ENCODE measurements at regions not wholly inside any gene's neighbourhood (a gene's known extent, or its start where the extent isn't known, plus 50 kb on each side); places are given as distances from the start of the nearest gene placed in this dataset.

GRCh38 chr2:10245021-10245420 is 57.7 kb upstream of the HPCAL1 start:
- H3K27me3 ChIP-seq (ENCODE audit: insufficient read depth in 3 of 3, low read length in 2 of 3): no peaks in the 10 kb centered on the region
- H3K9me3 ChIP-seq: no peaks in the 10 kb centered on the region
- peak in 1 of 2 donors; percentile 23 for DNase-seq
- H3K36me3 ChIP-seq (ENCODE audit: insufficient read depth in 1 of 2, low read depth in 1 of 2): no peaks in the 10 kb centered on the region
- no peak for ATAC-seq
- H3K4me3 ChIP-seq: no peak overlapping the region
- no peak overlapping the region for H3K27ac ChIP-seq
- 84 to 91% (median 87%) methylated on average over 8 of the region's 8 CpGs for WGBS, 3 donors
- intact Hi-C loops (cut with DNase I): no loop called here
- TF ChIP-seq CTCF (IDR thresholded peaks at IDR 0.05): no peak
- H3K4me1 ChIP-seq: no peaks in the 10 kb centered on the region

GRCh38 chr2:10245661-10246060 is 57.0 kb upstream of the HPCAL1 start:
- DNase-seq: no peak

GRCh38 chr2:10246370-10246769 is 56.3 kb upstream of the HPCAL1 start:
- H3K9me3 ChIP-seq: peaks cover 6% of the 10 kb centered on the region
- ATAC-seq (no peak), DNase-seq (peak in 1 of 2 donors; percentile 25)
- intact Hi-C loops (cut with DNase I): no loop called here
- 82 to 86% (median 83%) methylated on average over 8 of the region's 8 CpGs for WGBS, 3 donors
- no peaks in the 10 kb centered on the region for H3K4me1 ChIP-seq
- no peak overlapping the region for H3K27ac ChIP-seq
- H3K36me3 ChIP-seq (ENCODE audit: insufficient read depth in 1 of 2, low read depth in 1 of 2): no peaks in the 10 kb centered on the region
- no peak overlapping the region for H3K4me3 ChIP-seq
- no peak for TF ChIP-seq CTCF (IDR thresholded peaks at IDR 0.05)
- H3K27me3 ChIP-seq (ENCODE audit: insufficient read depth in 3 of 3, low read length in 2 of 3): no peaks in the 10 kb centered on the region

More at GRCh38 chr2:10245661-10246060, 57.0 kb upstream of the HPCAL1 start:
- H3K4me3 ChIP-seq: no peak overlapping the region
- no peaks in the 10 kb centered on the region for H3K27me3 ChIP-seq (ENCODE audit: insufficient read depth in 3 of 3, low read length in 2 of 3)
- WGBS, 3 donors: 91 to 97% (median 94%) methylated on average over 11 of the region's 11 CpGs
- H3K9me3 ChIP-seq: peaks cover 6% of the 10 kb centered on the region
- no peaks in the 10 kb centered on the region for H3K36me3 ChIP-seq (ENCODE audit: insufficient read depth in 1 of 2, low read depth in 1 of 2)
- no peaks in the 10 kb centered on the region for H3K4me1 ChIP-seq
- TF ChIP-seq CTCF (IDR thresholded peaks at IDR 0.05): no peak
- no peak for ATAC-seq
- no peak overlapping the region for H3K27ac ChIP-seq
- intact Hi-C loops (cut with DNase I): no loop called here

GRCh38 chr2:10246831-10247230 is 55.9 kb upstream of the HPCAL1 start:
- H3K27me3 ChIP-seq (ENCODE audit: insufficient read depth in 3 of 3, low read length in 2 of 3): no peaks in the 10 kb centered on the region
- no peaks in the 10 kb centered on the region for H3K4me1 ChIP-seq
- H3K4me3 ChIP-seq: no peak overlapping the region
- no peaks in the 10 kb centered on the region for H3K36me3 ChIP-seq (ENCODE audit: insufficient read depth in 1 of 2, low read depth in 1 of 2)
- 76 to 83% (median 78%) methylated on average over 5 of the region's 5 CpGs for WGBS, 3 donors
- intact Hi-C loops (cut with DNase I): no loop called here
- no peak for TF ChIP-seq CTCF (IDR thresholded peaks at IDR 0.05)
- H3K9me3 ChIP-seq: peaks cover 6% of the 10 kb centered on the region
- DNase-seq (no peak), ATAC-seq (no peak)
- H3K27ac ChIP-seq: no peak overlapping the region

- DNase-seq (no peak), ATAC-seq (no peak)
- peaks cover 6% of the 10 kb centered on the region for H3K9me3 ChIP-seq
- no peak overlapping the region for H3K27ac ChIP-seq
- intact Hi-C loops (cut with DNase I): no loop called here
- no peaks in the 10 kb centered on the region for H3K4me1 ChIP-seq
- no peak for TF ChIP-seq CTCF (IDR thresholded peaks at IDR 0.05)
- 73 to 80% (median 74%) methylated on average over 1 of the region's 1 CpG for WGBS, 3 donors
- no peaks in the 10 kb centered on the region for H3K36me3 ChIP-seq (ENCODE audit: insufficient read depth in 1 of 2, low read depth in 1 of 2)
- no peak overlapping the region for H3K4me3 ChIP-seq
- peaks cover 0 to 11% (median 5%) of the 10 kb centered on the region in 3 donors for H3K27me3 ChIP-seq (ENCODE audit: insufficient read depth in 3 of 3, low read length in 2 of 3)
Observed at GRCh38 chr2:10249798-10250197, 52.9 kb upstream of the HPCAL1 start.

Measured in psoas muscle (tissue), 7 donors.